ENCODE measurements at regions not wholly inside any gene's neighbourhood (a gene's known extent, or its start where the extent isn't known, plus 50 kb on each side); places are given as distances from the start of the nearest gene placed in this dataset.

DNA sequence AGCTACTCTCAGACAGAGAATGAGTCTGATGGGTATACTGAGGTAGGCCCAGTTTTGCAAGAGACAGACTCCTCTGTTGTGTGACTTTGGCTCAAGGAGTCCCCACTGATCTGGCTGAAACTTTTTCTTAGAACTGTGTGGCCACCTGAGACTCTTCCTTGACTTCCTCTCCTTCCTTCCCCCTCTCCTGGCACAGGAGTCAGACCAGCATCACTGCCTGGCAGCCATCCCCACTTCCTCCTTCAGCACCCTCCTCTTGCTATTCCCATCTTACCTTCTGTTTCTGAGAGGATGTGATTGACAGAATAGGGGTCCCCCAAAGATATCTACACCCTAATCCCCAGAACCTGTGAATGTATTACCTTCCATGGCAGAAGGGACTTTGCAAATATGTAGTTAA lies 351.1 kb downstream of the MN1 start:
- in situ Hi-C loops (cut with MboI; ENCODE audit: low sequenced_read_pairs) = no loop called here

DNA sequence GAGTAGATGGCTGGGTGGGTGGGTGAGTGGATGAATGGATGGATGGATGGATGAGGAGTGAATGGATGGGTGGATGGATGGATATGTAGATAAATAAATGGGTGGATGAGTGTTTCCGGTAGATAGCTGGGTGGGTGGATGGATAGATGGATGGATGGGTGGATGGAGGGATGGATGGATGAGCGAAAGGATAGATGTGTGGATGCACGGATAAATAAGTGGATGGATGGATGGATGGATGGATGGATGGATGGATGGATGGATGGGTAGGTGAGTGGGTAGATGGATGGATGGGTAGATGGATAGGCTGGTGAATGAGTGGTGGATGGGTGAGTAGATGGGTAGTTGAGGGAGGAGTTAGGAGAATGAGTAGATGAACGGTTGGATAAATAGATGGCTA lies 349.3 kb downstream of the MN1 start:
- in situ Hi-C loops (cut with MboI; ENCODE audit: low sequenced_read_pairs) = no loop called here

DNA sequence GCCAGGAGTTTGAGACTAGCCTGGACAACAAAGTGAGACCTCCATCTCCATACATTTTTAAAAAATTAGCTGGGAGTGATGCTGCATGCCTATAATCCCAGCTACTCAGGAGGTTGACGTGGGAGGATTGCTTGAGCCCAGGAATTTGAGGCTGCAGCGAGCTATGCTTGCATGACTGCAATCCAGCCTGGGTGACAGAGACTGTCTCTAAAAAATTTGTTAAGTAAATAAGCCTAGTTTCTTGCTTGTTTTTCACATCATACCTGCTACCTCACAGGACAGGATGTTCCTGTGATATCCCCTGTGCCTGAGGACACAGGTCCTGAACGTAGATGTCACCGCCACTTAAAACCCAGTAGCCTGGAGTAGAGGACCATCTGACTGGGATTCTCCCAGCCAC lies 348.6 kb downstream of the MN1 start:
- in situ Hi-C loops (cut with MboI; ENCODE audit: low sequenced_read_pairs) = no loop called here

DNA sequence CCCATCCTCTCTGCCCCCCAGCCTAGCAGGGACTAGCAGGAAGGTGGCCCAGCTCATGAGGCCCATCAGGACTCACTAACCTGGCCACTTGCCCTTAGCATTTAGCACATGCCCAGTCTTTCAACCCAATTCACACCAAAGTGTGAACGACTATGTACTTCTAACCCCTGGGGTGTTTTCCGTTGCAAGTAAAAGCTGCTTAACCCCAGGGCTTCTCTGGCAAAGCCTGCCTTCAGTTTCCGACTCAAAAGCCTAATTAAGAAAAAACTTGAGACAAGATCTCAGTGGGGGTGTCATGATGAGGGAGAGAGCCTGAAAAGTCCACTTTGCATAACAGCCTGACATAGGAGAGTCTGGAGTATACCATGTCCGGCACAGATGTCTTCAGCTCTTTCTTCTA lies 347.8 kb downstream of the MN1 start:
- in situ Hi-C loops (cut with MboI; ENCODE audit: low sequenced_read_pairs) = no loop called here

DNA sequence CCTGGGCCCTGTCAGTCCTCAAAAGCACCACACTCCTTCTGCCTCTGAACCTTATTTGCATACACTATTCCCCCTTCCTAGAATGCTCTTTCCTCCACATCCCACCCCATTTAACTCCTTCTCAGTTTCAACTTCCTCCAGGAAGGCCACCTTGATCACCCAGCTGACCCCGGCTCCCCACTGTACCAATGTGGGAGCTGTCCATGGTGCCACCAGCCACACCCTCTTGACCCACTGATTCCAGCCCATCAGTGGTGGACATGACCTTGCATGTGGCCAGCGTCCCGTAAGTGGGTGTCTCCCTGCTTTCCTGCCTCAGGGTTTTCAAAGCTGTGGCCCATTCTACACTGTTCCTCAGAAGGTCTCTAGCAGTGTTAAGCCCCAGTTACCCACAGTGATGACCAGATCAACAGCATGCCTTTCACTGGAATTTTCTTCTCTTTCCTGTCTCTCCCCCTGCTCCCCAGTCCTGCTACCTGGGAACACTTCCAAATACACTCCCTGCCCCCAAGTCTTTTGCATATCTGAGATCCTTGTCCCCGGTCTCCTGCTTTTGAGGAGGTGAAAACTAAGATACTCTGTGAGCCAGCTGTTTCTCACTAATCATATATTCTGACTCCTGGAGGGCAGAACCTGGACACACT lies 346.6 kb downstream of the MN1 start:
- in situ Hi-C loops (cut with MboI; ENCODE audit: low sequenced_read_pairs) = no loop called here

DNA sequence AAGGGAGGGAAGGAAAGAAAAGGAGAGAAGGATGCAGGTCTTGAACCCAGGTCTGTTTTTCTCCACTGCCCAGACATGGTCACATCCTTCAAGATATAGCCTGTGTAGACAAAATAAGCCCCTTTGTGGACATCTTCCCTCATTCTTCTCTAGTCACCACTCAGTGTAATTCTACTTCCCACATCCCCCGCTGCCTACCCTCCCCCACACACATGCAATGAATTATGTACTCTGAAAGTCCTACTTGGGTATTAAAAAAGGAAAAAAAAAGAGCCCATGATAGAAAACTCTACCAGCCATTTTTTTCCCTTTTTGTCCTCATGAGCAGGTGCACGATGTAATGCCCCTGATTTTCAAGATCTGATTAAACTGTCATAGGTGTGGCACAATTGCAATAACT lies 346.0 kb downstream of the MN1 start:
- in situ Hi-C loops (cut with MboI; ENCODE audit: low sequenced_read_pairs) = no loop called here

DNA sequence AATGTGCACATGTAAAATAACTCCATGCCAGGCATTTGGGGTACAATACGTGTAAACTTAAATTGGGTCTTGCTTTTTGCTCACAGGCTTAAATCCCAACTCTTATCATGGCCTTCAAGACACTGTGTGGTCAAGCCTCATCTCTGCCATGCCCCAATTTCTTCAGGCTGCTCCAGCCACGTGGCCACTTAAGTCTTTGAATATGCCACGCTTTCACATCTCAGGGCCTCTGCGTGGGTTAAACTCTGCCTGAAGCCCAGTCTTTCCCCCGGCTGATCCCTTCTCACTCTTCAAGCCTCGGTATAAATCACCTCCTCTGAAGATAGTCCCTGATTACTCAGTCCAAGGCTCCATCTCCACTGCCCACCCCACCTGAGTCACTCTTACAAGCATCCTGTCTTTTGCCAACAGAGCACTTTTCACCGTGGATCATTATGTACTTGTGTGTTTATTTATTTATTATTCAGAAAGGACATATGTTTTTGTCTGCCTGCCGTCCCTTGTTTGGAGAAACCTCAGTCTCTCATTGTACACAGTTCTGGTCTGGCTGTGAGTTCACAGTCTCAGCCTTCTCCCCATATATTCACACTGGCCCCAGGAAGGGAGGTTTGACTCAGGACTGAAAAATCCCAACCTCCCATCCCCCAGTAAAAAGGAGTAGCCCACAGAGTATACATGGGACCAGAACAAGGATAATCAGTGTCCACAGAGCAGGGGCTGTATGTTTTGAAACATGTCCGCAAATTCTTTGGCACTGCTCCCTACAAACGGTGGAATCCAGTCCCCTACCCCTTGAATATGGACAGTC lies 344.7 kb downstream of the MN1 start:
- in situ Hi-C loops (cut with MboI; ENCODE audit: low sequenced_read_pairs) = no loop called here

DNA sequence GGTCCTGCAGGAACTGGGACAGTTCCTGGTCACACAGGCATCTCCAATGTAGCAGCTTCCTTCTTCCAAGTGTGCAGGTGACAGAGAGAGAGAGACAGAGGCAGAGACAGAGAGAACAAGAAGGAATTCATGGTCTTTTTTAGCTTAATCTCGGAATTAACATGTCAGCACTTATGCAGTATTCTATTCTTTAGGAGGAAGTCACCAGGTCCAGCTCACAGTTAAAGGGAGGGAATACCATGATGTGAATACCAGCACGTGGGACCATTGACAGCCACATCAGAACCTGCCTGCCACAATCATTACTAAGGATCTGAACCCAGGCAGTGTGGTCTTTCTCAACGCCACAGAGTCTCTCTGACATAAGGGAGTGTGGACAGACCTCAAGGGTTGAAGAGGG lies 341.6 kb downstream of the MN1 start:
- in situ Hi-C loops (cut with MboI; ENCODE audit: low sequenced_read_pairs) = no loop called here

DNA sequence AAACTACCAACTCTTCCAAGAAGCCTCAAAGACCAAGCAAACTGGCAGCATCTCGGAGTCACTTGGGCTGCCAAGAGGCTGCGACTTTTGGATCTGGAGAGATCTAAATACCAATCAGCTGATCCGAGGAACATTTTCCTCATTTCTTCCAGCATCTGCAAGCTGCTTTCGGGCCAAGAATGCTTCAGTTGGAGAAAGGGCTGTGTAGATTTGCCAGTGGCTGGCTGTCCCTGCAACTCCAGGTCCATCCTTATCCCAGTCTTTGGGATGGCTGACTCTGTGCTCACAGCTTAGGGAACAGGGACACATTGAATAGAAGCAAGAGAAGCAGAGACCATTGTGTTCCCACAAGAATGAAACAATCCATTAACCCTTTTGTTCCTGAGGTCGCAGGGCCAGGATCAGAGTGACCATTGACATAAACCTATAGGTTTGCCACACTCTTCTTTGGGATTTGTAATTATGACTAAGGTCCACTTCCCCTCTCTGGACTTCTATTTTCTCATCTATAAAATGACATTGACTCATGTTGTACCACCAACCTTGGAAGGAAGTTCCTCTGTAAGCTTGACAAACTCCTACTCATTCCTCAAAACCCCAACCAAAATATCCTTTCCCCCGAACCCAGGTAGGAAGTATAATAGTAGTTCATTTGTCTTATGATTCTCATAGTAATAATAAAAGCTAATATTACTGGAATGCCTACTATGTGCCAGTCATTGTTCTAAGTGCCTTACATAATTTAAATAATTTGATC lies 340.8 kb downstream of the MN1 start:
- in situ Hi-C loops (cut with MboI; ENCODE audit: low sequenced_read_pairs) = no loop called here

DNA sequence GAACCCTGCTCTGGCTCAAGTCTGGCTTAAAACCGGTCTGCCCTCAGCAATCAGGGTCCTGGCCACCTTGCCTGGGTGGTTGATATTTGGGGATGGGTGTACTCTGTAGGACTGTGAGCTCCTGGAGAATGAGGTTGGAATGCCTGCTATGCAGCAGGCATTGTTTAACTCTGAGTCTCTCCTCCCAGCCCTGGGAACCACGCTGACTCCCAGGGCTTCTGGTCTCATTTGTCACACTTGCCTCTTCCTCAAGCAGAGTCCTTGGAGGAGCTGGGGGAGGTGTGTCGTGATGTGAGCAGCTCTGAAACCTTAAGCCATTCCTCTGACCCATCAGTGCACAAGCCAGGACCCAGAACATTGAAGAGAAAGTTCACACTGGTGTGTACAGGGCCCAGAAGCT lies 340.1 kb downstream of the MN1 start:
- in situ Hi-C loops (cut with MboI; ENCODE audit: low sequenced_read_pairs) = no loop called here

DNA sequence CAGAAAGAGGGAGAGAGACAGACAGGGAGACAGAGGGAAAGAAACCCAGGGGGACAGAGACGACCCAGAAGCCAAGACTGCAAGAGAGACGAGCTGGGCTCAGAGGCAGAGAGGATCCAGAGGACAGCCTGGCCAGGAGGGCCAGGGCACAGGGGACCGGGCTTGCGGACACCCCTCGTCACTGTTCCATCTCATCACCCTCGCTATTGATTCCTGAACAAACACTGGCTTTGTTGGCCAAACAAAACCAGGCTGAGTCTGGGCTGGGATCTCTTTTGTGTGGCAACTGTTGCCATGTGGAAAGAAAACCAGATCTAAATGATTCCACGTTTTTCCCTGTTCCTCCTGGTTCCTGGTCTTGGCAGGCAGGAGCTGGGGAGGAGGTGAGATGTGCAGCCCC lies 339.4 kb downstream of the MN1 start:
- in situ Hi-C loops (cut with MboI; ENCODE audit: low sequenced_read_pairs) = no loop called here

DNA sequence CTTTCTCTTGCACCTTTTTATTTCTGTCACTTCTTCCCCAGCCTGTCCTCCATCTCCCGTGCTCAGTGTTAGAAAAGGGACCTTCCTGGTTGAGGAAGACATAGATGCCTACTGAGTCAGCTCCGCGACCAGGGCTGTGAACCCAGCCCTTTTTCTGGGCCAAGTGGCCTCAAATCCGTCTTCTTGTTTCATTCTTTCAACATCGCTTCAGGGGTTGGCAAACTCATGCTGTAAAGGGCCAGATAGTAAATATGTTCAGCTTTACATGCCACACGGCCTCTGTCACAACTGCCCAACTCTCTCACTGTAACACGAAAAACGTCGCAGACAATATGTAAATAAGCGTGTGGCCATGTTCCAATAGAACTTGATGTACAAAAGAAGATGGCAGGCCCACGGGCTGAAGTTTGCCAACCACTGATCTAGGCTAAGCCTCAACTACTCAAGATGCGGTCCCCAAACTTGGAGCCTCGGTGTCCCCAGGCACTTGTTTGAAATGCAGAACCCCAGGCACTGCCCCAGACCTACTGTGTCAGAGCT lies 338.4 kb downstream of the MN1 start:
- in situ Hi-C loops (cut with MboI; ENCODE audit: low sequenced_read_pairs) = no loop called here

DNA sequence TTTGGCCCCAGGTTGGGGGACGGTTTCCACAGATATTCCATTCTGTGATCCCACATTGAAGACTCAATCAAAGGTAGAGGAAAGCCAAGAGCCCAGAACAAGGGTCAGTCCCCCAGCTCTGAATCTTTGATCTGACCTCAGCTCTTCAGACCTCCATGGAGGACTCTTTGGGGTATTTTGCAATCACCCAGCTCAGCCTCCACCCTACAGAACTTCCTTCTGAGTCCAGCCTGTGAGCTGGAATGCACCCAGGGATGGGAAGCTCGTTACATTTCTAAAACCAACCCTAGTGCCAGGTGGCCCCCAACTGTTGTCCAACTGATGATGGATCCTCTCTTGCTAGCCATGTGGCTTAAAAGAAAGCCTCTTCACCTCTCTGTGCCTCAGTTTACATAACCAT lies 335.3 kb downstream of the MN1 start:
- in situ Hi-C loops (cut with MboI; ENCODE audit: low sequenced_read_pairs) = no loop called here

DNA sequence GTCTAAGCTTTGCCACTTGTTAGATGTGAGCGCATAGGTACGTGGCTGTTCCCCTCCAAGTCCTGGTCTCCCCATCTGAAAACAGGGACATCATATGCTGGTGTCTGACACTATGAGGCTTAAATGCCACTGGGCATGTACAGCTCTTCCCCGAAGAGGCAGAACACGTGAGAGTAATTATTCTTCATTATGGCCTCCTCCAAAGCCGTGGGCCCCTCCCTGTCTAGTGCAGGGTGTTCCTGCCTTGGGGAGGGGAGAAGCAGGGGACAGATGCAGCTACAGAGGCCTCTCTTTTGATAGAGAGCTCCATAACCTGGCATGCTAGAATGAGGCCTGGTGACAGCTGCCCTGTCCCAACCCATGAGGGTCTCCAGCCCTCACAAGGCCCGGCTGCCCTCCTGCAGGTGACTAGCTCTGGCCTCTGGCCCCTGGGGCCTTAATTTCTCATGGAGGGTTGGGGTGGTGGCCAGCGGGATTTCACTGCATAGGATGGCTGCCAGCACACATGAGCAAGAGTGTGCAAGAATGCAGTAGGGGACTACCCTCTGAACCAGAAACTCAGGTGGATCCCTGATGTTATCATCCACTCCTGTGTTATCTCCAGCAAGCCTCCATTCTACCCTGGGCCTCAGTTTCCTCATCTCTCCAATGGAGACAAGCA lies 334.6 kb downstream of the MN1 start:
- in situ Hi-C loops (cut with MboI; ENCODE audit: low sequenced_read_pairs) = no loop called here

DNA sequence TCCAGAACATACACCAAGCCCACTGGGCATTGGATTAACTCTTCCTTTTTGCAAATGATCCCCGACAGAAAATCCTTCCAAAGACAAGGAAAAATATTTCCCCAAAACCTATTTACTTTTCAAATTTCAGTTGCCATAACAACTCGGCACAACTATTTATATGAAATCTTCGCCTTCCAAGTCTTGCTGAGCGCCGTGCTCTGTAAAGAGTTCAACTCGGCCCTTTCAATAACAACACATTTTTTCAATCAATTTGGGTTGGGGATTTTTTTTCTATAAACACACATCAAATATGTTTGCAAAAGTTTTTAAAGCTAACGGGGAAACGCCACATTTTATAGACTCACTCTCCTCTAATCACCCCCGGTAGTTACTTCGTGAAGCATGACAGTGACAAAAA lies 333.8 kb downstream of the MN1 start:
- in situ Hi-C loops (cut with MboI; ENCODE audit: low sequenced_read_pairs) = no loop called here

DNA sequence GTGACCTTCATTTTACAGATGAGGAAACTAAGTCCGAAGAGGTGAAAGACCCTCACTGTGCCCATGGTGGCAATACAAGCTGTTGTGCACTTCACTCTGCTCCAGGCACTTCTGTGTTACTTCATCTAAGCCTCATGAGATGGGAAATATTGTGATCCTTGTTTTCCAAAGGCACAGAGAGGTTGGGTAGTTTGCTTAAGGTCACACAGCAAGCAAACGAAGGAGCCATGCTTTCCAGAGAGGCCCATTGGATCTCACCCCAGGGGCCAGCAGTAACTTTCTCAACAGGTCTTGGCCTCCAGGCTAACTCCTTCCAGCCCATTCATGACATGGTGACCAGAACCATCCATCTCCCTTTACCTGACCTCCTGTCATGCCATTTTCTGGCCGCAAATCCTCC lies 332.8 kb downstream of the MN1 start:
- in situ Hi-C loops (cut with MboI; ENCODE audit: low sequenced_read_pairs) = no loop called here

DNA sequence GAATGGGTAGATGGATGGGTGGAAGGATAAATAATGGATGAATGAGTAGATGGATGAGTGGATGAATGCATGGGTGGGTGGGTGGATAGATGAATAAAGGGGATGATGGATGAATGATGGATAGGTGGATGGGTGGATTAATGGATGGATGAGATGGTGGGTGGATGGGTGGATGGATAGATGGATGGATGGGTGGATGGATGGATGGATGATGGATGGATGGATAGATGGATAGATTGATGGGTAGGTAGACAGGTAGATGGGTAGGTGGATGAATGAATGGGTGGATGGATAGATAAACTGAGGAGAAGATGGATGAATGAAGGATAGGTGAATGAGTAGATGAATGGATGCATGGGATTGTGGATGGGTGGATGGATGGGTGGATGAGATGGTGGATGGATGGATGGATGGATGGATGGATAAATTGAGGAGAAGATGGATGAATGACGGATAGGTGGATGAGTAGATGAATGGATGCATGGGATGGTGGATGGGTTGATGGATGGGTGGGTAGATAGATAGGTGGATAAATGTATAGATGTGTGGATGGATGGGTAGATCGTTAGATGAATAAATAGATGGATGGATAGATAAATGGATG lies 331.3 kb downstream of the MN1 start:
- in situ Hi-C loops (cut with MboI; ENCODE audit: low sequenced_read_pairs) = no loop called here

DNA sequence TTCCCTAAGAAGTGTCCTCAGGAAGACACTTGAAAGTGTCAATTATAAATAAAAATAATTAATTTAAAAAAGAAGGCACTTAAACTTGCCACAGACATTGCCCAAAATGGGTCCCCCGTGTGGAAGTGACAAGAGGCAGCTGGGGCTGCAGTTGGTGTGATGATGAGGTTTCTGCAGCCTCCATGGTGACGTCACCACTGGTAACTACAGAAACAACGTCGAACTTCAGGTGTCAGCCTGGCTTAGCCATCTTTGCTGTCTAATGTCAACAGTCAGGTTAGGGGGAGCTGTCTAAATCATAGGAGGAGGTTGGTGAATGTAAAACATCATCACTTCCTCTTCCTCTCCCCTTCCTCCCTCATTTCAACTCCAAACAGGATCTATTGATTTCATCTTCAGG lies 328.6 kb downstream of the MN1 start:
- in situ Hi-C loops (cut with MboI; ENCODE audit: low sequenced_read_pairs) = no loop called here

DNA sequence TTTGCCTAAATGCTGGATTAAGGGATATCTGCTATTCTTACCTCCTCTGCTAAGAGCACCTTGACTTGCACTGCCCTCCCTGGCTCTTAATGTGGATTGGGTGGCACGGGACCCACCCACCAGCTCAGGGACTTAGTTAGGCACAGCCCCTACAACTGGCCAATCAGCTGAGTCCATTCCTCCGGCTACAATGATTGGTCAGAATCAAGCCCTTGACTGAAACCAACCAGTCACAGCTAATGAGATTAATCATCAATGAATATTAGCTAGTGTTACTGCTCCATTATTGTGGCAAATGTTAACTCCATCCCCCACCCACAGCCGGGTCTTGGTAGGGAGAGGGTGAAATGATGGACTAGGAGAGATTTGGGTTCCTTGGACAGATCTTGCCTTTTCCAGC lies 328.0 kb downstream of the MN1 start:
- in situ Hi-C loops (cut with MboI; ENCODE audit: low sequenced_read_pairs) = no loop called here

DNA sequence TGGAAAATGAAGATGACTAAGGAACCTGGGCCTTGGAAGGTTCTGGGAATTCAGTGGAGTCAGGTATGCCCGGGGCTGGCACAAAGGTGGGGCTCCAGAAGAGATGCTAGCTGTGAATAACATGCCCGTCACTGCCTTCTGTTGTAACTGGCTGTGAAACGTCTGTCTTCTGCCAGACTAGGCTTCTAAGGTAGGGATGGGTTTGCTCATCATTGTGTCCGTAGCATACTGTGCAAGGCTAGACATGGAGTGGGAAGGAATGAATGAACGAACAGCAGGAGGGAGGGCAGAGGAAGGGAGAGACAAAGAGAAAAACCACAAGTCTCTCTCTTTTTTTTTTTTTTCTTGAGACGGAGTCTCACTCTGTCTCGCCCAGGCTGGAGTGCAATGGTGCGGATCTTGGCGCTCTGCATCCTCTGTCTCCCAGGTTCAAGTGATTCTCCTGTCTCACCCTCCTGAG lies 327.4 kb downstream of the MN1 start:
- in situ Hi-C loops (cut with MboI; ENCODE audit: low sequenced_read_pairs) = no loop called here

All from HL-60/S4 (cell line).